HepG2 (cell line): ENCODE measurements at regions not wholly inside any gene's neighbourhood (a gene's known extent, or its start where the extent isn't known, plus 50 kb on each side); places are given as distances from the start of the nearest gene placed in this dataset.

Experiments
- ATAC-seq: fragments of 200-7000 bp; cut with Tn5 transposase; 3 replicates; pipeline ENCODE4 v1.9.1; 2020; ENCODE audit warnings: mild to moderate bottlenecking, moderate library complexity
- BruUV-seq: library from RNA; stranded (reverse); fragments of 400-500 nt; replicated peaks from 2 replicates; lab custom pipeline; 2021; lab: Mats Ljungman, UMichigan
- CTCF ChIA-PET: fragments of 300-600 bp; formaldehyde crosslinking; extraction: SDS; loops from one replicate; lab custom pipeline; 2021; ENCODE audit warnings: low total read pairs, inconsistent platforms, low intra/inter-chr PET ratio; lab: Yijun Ruan, JAX
- POLR2A ChIA-PET: fragments of 350-600 bp; sonication (Branson Sonifier 250); formaldehyde crosslinking; loops from one replicate; lab custom pipeline; 2020; ENCODE audit warnings: antibody characterized with exemption, inconsistent platforms; lab: Yijun Ruan, JAX
- DNase-seq: peaks from one replicate; pipeline ENCODE4 v3.0.0-alpha.2; 2015; ENCODE audit warnings: low spot score
- FAIRE-seq: peaks from 3 replicates; lab custom pipeline; 2011; peaks lifted over from hg19 to GRCh38; lab: Jason Lieb, UNC
- H2AFZ ChIP-seq: one replicate; pipeline ENCODE4 v1.6.1; 2011; ENCODE audit warnings: low read length, inconsistent platforms
- H3K27ac ChIP-seq: fragments of 300-600 bp; 3 replicates; pipeline ENCODE4 v1.8.0; 2011; ENCODE audit warnings: mixed run types, mild to moderate bottlenecking, mixed read lengths, low read length, inconsistent platforms; ENCODE audit not compliant: insufficient read depth; ENCODE audit errors: extremely low read length
- H3K27me3 ChIP-seq, 2 experiments: fragments of 200-600 bp in 1 of 2; 2 replicates in 1 of 2; 3 replicates in 1 of 2; pipeline versions ENCODE4 v1.6.0 to v1.8.0; 2011; ENCODE audit warnings: low read length in 2 of 2, mild to moderate bottlenecking in 2 of 2, moderate library complexity in 2 of 2, inconsistent platforms in 1 of 2; ENCODE audit not compliant: insufficient read depth in 2 of 2, control insufficient read depth in 1 of 2
- H3K36me3 ChIP-seq, 2 experiments: fragments of 200-600 bp in 1 of 2; replicated peaks in 1 of 2; 2 replicates in 1 of 2; 3 replicates in 1 of 2; pipeline versions ENCODE4 v1.5.1 to v1.8.0; 2011; ENCODE audit warnings: low read length in 2 of 2, inconsistent platforms in 1 of 2; ENCODE audit not compliant: insufficient read depth in 2 of 2, control insufficient read depth in 1 of 2
- H3K4me1 ChIP-seq: 2 replicates; pipeline ENCODE4 v1.5.1; 2012; ENCODE audit warnings: low read length, inconsistent platforms; ENCODE audit not compliant: insufficient read depth
- H3K4me2 ChIP-seq: 2 replicates; pipeline ENCODE4 v1.6.0; 2011; ENCODE audit warnings: low read depth, low read length, inconsistent platforms
- H3K4me3 ChIP-seq, 3 experiments: fragments of 200-600 bp in 1 of 3; sonication (generic), shearing (Covaris generic) in 1 of 3; replicated peaks in 1 of 3; 2 replicates each; pipeline ENCODE4 v1.5.1; 2011 to 2016; ENCODE audit warnings: low read length in 3 of 3, inconsistent platforms in 2 of 3, low read depth in 2 of 3, mild to moderate bottlenecking in 2 of 3, control low read depth in 1 of 3, mixed read lengths in 1 of 3; ENCODE audit not compliant: insufficient read depth in 1 of 3
- H3K79me2 ChIP-seq: one replicate; pipeline ENCODE4 v1.6.1; 2011; ENCODE audit warnings: low read length, inconsistent platforms; ENCODE audit not compliant: insufficient read depth
- H3K9ac ChIP-seq: 2 replicates; pipeline ENCODE4 v1.6.0; 2011; ENCODE audit warnings: mild to moderate bottlenecking, low read depth, low read length, inconsistent platforms; ENCODE audit not compliant: insufficient read depth
- H3K9me3 ChIP-seq: 2 replicates; pipeline ENCODE4 v1.5.1; 2012; ENCODE audit warnings: mild to moderate bottlenecking, low read length
- H4K20me1 ChIP-seq: 2 replicates; pipeline ENCODE4 v1.6.0; 2011; ENCODE audit warnings: inconsistent platforms, mild to moderate bottlenecking, low read length, moderate library complexity; ENCODE audit not compliant: insufficient read depth
- CENPT ChIP-seq: sonication (generic); formaldehyde crosslinking; IDR thresholded peaks from 2 replicates; pipeline ENCODE4 v1.8.0; 2022; ENCODE audit warnings: low read depth, mild to moderate bottlenecking, moderate library complexity, missing genetic modification reagents
- ESRRA ChIP-seq: sonication (generic); formaldehyde crosslinking; IDR thresholded peaks from 2 replicates; pipeline ENCODE4 v1.5.1; 2020; ENCODE audit warnings: mild to moderate bottlenecking, low read depth, missing genetic modification reagents
- EZH2 ChIP-seq: conservative IDR thresholded peaks from 2 replicates; pipeline ENCODE4 v1.6.1; 2012; ENCODE audit warnings: mild to moderate bottlenecking, low read depth, low read length, moderate library complexity
- IRF2 ChIP-seq: IDR thresholded peaks from 2 replicates; pipeline ENCODE4 v1.6.1; 2018; ENCODE audit warnings: missing genetic modification reagents, missing compliant biosample characterization
- ISL2 ChIP-seq: sonication (generic); formaldehyde crosslinking; IDR thresholded peaks from 2 replicates; pipeline ENCODE4 v1.5.0; 2020; ENCODE audit warnings: missing genetic modification reagents
- NR2F6 ChIP-seq, 2 experiments: IDR thresholded peaks; 2 replicates each; pipeline ENCODE4 v1.6.1; 2016; ENCODE audit warnings: antibody characterized with exemption in 1 of 2, mild to moderate bottlenecking in 1 of 2
- RFXAP ChIP-seq: sonication (generic); formaldehyde crosslinking; IDR thresholded peaks from 2 replicates; pipeline ENCODE4 v1.4.0; 2020; ENCODE audit warnings: missing genetic modification reagents, borderline replicate concordance
- ZBTB1 ChIP-seq: sonication (generic); formaldehyde crosslinking; IDR thresholded peaks from 2 replicates; pipeline ENCODE4 v1.4.0; 2020; ENCODE audit warnings: missing genetic modification reagents, borderline replicate concordance
- ZBTB20 ChIP-seq: sonication (generic); formaldehyde crosslinking; IDR thresholded peaks from 2 replicates; pipeline ENCODE4 v1.8.1; 2023; ENCODE audit warnings: missing genetic modification reagents, low read depth, mild to moderate bottlenecking, borderline replicate concordance
- ZKSCAN5 ChIP-seq: sonication (generic); formaldehyde crosslinking; IDR thresholded peaks from 2 replicates; pipeline ENCODE4 v1.5.1; 2020; ENCODE audit warnings: mild to moderate bottlenecking, missing genetic modification reagents
- ZNF224 ChIP-seq: sonication (generic); formaldehyde crosslinking; IDR thresholded peaks from 2 replicates; pipeline ENCODE4 v1.5.0; 2020; ENCODE audit warnings: mild to moderate bottlenecking, missing genetic modification reagents
- ZNF230 ChIP-seq: sonication (generic); formaldehyde crosslinking; IDR thresholded peaks from 2 replicates; pipeline ENCODE4 v1.4.0; 2020; ENCODE audit warnings: mild to moderate bottlenecking, missing genetic modification reagents
- ZNF251 ChIP-seq: sonication (generic); formaldehyde crosslinking; IDR thresholded peaks from 2 replicates; pipeline ENCODE4 v1.9.0; 2021; ENCODE audit warnings: mild to moderate bottlenecking, missing genetic modification reagents
- ZNF709 ChIP-seq: sonication (generic); formaldehyde crosslinking; IDR thresholded peaks from 2 replicates; pipeline ENCODE4 v1.5.0; 2020; ENCODE audit warnings: mild to moderate bottlenecking, missing genetic modification reagents
- ZNF747 ChIP-seq: sonication (generic); formaldehyde crosslinking; IDR thresholded peaks from 2 replicates; pipeline ENCODE4 v1.8.1; 2023; ENCODE audit warnings: missing genetic modification reagents, mild to moderate bottlenecking, borderline replicate concordance
- ZNF749 ChIP-seq: sonication (generic); formaldehyde crosslinking; IDR thresholded peaks from 2 replicates; pipeline ENCODE4 v1.8.0; 2022; ENCODE audit warnings: mild to moderate bottlenecking, missing genetic modification reagents, moderate library complexity, borderline replicate concordance
- ZNF879 ChIP-seq: sonication (generic); formaldehyde crosslinking; IDR thresholded peaks from 2 replicates; pipeline ENCODE4 v1.8.1; 2023; ENCODE audit warnings: missing genetic modification reagents
- WGBS: methylation state at CpG from one replicate; pipeline ENCODE4 v1.1.6; 2017; ENCODE audit warnings: low lambda C conversion rate; 5-methylcytosine and 5-hydroxymethylcytosine counted together
- in situ Hi-C: cut with HindIII; loops from 2 replicates; pipeline ENCODE4 v1.10.0; 2017; ENCODE audit warnings: low pct_unique_long_range_greater_than_20kb; ENCODE audit not compliant: extremely low pct_ligation_motif_present
- intact Hi-C: fragments of 100-400 bp; cut with micrococcal nuclease; formaldehyde crosslinking; loops from one replicate; pipeline ENCODE4 v1.10.0; 2022; ENCODE audit not compliant: unreplicated experiment
- TF ChIP-seq, protein P1 (sequence below): sonication (generic); formaldehyde crosslinking; IDR thresholded peaks from 2 replicates; pipeline ENCODE4; 2020; ENCODE audit warnings: missing genetic modification reagents, mild to moderate bottlenecking, borderline replicate concordance
- TF ChIP-seq, protein P2 (sequence below): sonication (generic); formaldehyde crosslinking; IDR thresholded peaks from 2 replicates; pipeline ENCODE4 v1.4.0; 2020; ENCODE audit warnings: missing genetic modification reagents, mild to moderate bottlenecking, borderline replicate concordance
- TF ChIP-seq, protein P3 (sequence below): sonication (generic); formaldehyde crosslinking; IDR thresholded peaks from 2 replicates; pipeline ENCODE4 v1.4.0; 2020; ENCODE audit warnings: mild to moderate bottlenecking, missing genetic modification reagents, borderline replicate concordance

DNA sequence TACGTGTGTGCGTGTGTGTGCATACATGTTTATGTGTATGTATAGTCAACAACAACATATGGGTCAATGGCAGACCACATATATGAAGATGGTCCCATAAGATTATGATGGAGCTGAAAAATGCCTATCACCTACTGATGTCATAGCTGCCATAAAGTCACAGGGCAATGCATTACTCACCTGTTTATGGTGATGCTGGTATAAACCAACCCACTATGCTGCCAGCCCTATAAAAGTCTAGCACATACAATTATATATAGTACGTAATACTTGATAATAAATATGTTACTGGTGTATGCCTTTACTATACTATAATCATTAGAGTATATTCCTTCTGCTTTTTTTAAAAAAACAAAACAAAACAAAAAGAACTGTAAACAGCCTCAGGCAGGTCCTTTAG is 148.4 kb upstream of the ARID1B start:
- intact Hi-C loops (no loop called here), in situ Hi-C loops (no loop called here)
- no peak overlapping the region for H3K9ac ChIP-seq
- no peaks in the 10 kb centered on the region for H4K20me1 ChIP-seq
- no peaks in the 10 kb centered on the region; a peak in 1 of 5 replicates for H3K27me3 ChIP-seq
- DNase-seq (no peak), ATAC-seq (no peak), FAIRE-seq (no peak)
- H3K36me3 ChIP-seq, result no peaks in the 10 kb centered on the region
- H3K27ac ChIP-seq, result no peak overlapping the region
- H3K4me1 ChIP-seq, result no peaks in the 10 kb centered on the region; the same call in 1 of the 2 replicates
- no peaks in the 10 kb centered on the region for H3K79me2 ChIP-seq
- ChIA-PET POLR2A (no interaction called here), CTCF (no interaction called here)
- no peak overlapping the region for H3K4me3 ChIP-seq
- H3K9me3 ChIP-seq, result no peaks in the 10 kb centered on the region
- BruUV-seq, result no TSS peak
- H2AFZ ChIP-seq, result no peak overlapping the region
- 57% methylated on average over 3 of the region's 3 CpGs for WGBS
- no peak overlapping the region for H3K4me2 ChIP-seq
- TF ChIP-seq ZBTB1 (CRISPR knock-in tag), result no peak
- no peak for TF ChIP-seq ZNF230 (CRISPR knock-in tag)
- no peak for TF ChIP-seq ZKSCAN5
- no peak for TF ChIP-seq EZH2
- TF ChIP-seq ZNF749, result no peak
- TF ChIP-seq, protein P1, sequence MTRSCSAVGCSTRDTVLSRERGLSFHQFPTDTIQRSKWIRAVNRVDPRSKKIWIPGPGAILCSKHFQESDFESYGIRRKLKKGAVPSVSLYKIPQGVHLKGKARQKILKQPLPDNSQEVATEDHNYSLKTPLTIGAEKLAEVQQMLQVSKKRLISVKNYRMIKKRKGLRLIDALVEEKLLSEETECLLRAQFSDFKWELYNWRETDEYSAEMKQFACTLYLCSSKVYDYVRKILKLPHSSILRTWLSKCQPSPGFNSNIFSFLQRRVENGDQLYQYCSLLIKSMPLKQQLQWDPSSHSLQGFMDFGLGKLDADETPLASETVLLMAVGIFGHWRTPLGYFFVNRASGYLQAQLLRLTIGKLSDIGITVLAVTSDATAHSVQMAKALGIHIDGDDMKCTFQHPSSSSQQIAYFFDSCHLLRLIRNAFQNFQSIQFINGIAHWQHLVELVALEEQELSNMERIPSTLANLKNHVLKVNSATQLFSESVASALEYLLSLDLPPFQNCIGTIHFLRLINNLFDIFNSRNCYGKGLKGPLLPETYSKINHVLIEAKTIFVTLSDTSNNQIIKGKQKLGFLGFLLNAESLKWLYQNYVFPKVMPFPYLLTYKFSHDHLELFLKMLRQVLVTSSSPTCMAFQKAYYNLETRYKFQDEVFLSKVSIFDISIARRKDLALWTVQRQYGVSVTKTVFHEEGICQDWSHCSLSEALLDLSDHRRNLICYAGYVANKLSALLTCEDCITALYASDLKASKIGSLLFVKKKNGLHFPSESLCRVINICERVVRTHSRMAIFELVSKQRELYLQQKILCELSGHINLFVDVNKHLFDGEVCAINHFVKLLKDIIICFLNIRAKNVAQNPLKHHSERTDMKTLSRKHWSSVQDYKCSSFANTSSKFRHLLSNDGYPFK (CRISPR knock-in tag), result no peak
- no peak for TF ChIP-seq NR2F6 (IDR thresholded peaks at IDR 0.05)
- no peak for TF ChIP-seq NR2F6 (CRISPR knock-in tag; IDR thresholded peaks at IDR 0.05)
- no peak for TF ChIP-seq ZNF709
- TF ChIP-seq ZNF251 (CRISPR knock-in tag), result no peak
- TF ChIP-seq RFXAP, result no peak
- TF ChIP-seq ZNF224, result no peak
- no peak for TF ChIP-seq ZNF747 (CRISPR knock-in tag)
- TF ChIP-seq, protein P2, sequence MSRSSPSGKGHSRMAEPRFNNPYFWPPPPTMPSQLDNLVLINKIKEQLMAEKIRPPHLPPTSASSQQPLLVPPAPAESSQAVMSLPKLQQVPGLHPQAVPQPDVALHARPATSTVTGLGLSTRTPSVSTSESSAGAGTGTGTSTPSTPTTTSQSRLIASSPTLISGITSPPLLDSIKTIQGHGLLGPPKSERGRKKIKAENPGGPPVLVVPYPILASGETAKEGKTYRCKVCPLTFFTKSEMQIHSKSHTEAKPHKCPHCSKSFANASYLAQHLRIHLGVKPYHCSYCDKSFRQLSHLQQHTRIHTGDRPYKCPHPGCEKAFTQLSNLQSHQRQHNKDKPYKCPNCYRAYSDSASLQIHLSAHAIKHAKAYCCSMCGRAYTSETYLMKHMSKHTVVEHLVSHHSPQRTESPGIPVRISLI, result no peak
- no peak for TF ChIP-seq ISL2
- no peak for TF ChIP-seq ESRRA
- no peak for TF ChIP-seq ZBTB20 (CRISPR knock-in tag)
- TF ChIP-seq, protein P3, sequence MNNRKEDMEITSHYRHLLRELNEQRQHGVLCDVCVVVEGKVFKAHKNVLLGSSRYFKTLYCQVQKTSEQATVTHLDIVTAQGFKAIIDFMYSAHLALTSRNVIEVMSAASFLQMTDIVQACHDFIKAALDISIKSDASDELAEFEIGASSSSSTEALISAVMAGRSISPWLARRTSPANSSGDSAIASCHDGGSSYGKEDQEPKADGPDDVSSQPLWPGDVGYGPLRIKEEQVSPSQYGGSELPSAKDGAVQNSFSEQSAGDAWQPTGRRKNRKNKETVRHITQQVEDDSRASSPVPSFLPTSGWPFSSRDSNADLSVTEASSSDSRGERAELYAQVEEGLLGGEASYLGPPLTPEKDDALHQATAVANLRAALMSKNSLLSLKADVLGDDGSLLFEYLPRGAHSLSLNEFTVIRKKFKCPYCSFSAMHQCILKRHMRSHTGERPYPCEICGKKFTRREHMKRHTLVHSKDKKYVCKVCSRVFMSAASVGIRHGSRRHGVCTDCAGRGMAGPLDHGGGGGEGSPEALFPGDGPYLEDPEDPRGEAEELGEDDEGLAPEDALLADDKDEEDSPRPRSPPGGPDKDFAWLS (CRISPR knock-in tag), result no peak
- TF ChIP-seq IRF2 (CRISPR knock-in tag), result no peak
- no peak for TF ChIP-seq ZNF879 (CRISPR knock-in tag)
- no peak for TF ChIP-seq CENPT
